K562 (cell line): ENCODE measurements at regions not wholly inside any gene's neighbourhood (a gene's known extent, or its start where the extent isn't known, plus 50 kb on each side); places are given as distances from the start of the nearest gene placed in this dataset.

Experiments
- ATAC-seq: fragments of 200-7000 bp; cut with Tn5 transposase; 3 replicates; pipeline ENCODE4 v1.9.1; 2020; ENCODE audit warnings: moderate library complexity
- BruUV-seq: library from RNA; stranded (reverse); fragments of 400-500 nt; replicated peaks from 2 replicates; lab custom pipeline; 2021; lab: Mats Ljungman, UMichigan
- CTCF ChIA-PET: fragments of 300-600 bp; formaldehyde crosslinking; extraction: SDS; loops from one replicate; lab custom pipeline; 2021; ENCODE audit warnings: low intra/inter-chr PET ratio; lab: Yijun Ruan, JAX
- POLR2A ChIA-PET: fragments of 300-600, 350-650 bp; sonication (Branson Sonifier 250); formaldehyde crosslinking; extraction: SDS; loops from one replicate; lab custom pipeline; 2021; ENCODE audit warnings: antibody characterized with exemption, inconsistent platforms; lab: Yijun Ruan, JAX
- DNase-seq, 4 experiments: peaks; one replicate each; pipeline versions ENCODE4 v3.0.0 to v3.0.0-alpha.2; 2011 to 2018; ENCODE audit warnings: low spot score in 3 of 4, mixed read lengths in 3 of 4; ENCODE audit errors: extremely low read depth in 1 of 4
- FAIRE-seq: peaks from 2 replicates; lab custom pipeline; 2011; peaks lifted over from hg19 to GRCh38; lab: Jason Lieb, UNC
- H2AFZ ChIP-seq: 2 replicates; pipeline ENCODE4 v1.6.0; 2011; ENCODE audit warnings: low read depth, low read length, control low read depth, inconsistent platforms
- H3K27ac ChIP-seq: fragments of 200-600 bp; 3 replicates; pipeline ENCODE4 v1.8.0; 2011; ENCODE audit warnings: low read depth, mild to moderate bottlenecking, control low read depth, inconsistent platforms, low read length, moderate library complexity, mixed read lengths; ENCODE audit errors: extremely low read depth
- H3K27me3 ChIP-seq, 2 experiments: fragments of 300-600 bp in 1 of 2; 2 replicates in 1 of 2; 3 replicates in 1 of 2; pipeline versions ENCODE4 v1.6.0 to v1.8.0; 2011; ENCODE audit warnings: inconsistent platforms in 2 of 2, low read length in 2 of 2, mild to moderate bottlenecking in 1 of 2, mixed read lengths in 1 of 2, moderate library complexity in 1 of 2; ENCODE audit not compliant: control insufficient read depth in 2 of 2, insufficient read depth in 2 of 2
- H3K36me3 ChIP-seq: fragments of 300-600 bp; 3 replicates; pipeline ENCODE4 v1.8.0; 2011; ENCODE audit warnings: mild to moderate bottlenecking, low read length, inconsistent platforms; ENCODE audit not compliant: control insufficient read depth, insufficient read depth
- H3K4me1 ChIP-seq, 2 experiments: fragments of 200-600 bp in 1 of 2; replicated peaks in 1 of 2; 2 replicates in 1 of 2; 3 replicates in 1 of 2; pipeline versions ENCODE4 v1.5.1 to v1.8.0; 2011; ENCODE audit warnings: inconsistent platforms in 2 of 2, low read length in 2 of 2, mild to moderate bottlenecking in 1 of 2, mixed read lengths in 1 of 2, moderate library complexity in 1 of 2; ENCODE audit not compliant: control insufficient read depth in 2 of 2, insufficient read depth in 2 of 2
- H3K4me2 ChIP-seq: 2 replicates; pipeline ENCODE4 v1.6.1; 2011; ENCODE audit warnings: low read length, control low read depth, inconsistent platforms, mixed read lengths; ENCODE audit not compliant: insufficient read depth
- H3K4me3 ChIP-seq: fragments of 200-600 bp; sonication (generic), shearing (Covaris generic); 2 replicates; pipeline ENCODE4 v1.5.1; 2016; ENCODE audit warnings: control low read depth, inconsistent platforms
- H3K79me2 ChIP-seq: fragments of 200-600 bp; 3 replicates; pipeline ENCODE4 v1.8.0; 2011; ENCODE audit warnings: low read length, inconsistent platforms; ENCODE audit not compliant: control insufficient read depth, insufficient read depth
- H3K9ac ChIP-seq, 2 experiments: 2 replicates each; pipeline versions ENCODE4 v1.6.0 to v1.6.1; 2011; ENCODE audit warnings: low read depth in 2 of 2, low read length in 2 of 2, control low read depth in 1 of 2, inconsistent platforms in 1 of 2, mild to moderate bottlenecking in 1 of 2, mixed read lengths in 1 of 2; ENCODE audit not compliant: insufficient read depth in 1 of 2
- H3K9me1 ChIP-seq: one replicate; pipeline ENCODE4 v1.6.0; 2011; ENCODE audit warnings: inconsistent platforms, mild to moderate bottlenecking, low read length, moderate library complexity; ENCODE audit not compliant: control insufficient read depth, insufficient read depth
- H3K9me3 ChIP-seq: replicated peaks from 2 replicates; pipeline ENCODE4 v1.5.1; 2011; ENCODE audit warnings: low read depth, low read length, inconsistent platforms; ENCODE audit not compliant: control insufficient read depth, insufficient read depth
- H4K20me1 ChIP-seq: replicated peaks from 2 replicates; pipeline ENCODE4 v1.6.1; 2011; ENCODE audit warnings: low read length, inconsistent platforms, mixed read lengths; ENCODE audit not compliant: control insufficient read depth, insufficient read depth
- ATF4 ChIP-seq: fragments of 450-650 bp; formaldehyde crosslinking; IDR thresholded peaks from 2 replicates; pipeline ENCODE4 v1.4.0; 2022; ENCODE audit warnings: mild to moderate bottlenecking, moderate library complexity
- CCAR2 ChIP-seq: fragments of 200-400 bp; formaldehyde crosslinking; IDR thresholded peaks from 2 replicates; pipeline ENCODE4 v1.6.1; 2017; ENCODE audit warnings: mild to moderate bottlenecking, low read depth, low read length
- LCOR ChIP-seq: sonication (generic); formaldehyde crosslinking; IDR thresholded peaks from 2 replicates; pipeline ENCODE4 v1.8.0; 2022; ENCODE audit warnings: mild to moderate bottlenecking, missing genetic modification reagents
- NELFE ChIP-seq: IDR thresholded peaks from 2 replicates; pipeline ENCODE4 v1.6.1; 2011; ENCODE audit warnings: mild to moderate bottlenecking; ENCODE audit not compliant: insufficient read depth, insufficient read length
- POLR2AphosphoS2 ChIP-seq: IDR thresholded peaks from 2 replicates; pipeline ENCODE4 v1.6.1; 2012; ENCODE audit warnings: low read length, improper control_type of control experiment
- STAT6 ChIP-seq: sonication (generic); formaldehyde crosslinking; IDR thresholded peaks from 2 replicates; pipeline ENCODE4 v1.8.1; 2023; ENCODE audit warnings: mild to moderate bottlenecking, missing genetic modification reagents
- ZC3H8 ChIP-seq: fragments of 450-650 bp; IDR thresholded peaks from 2 replicates; pipeline ENCODE4 v1.6.1; 2017
- ZNF146 ChIP-seq: IDR thresholded peaks from one replicate; pipeline ENCODE4 v1.6.1; 2018; ENCODE audit warnings: missing compliant biosample characterization; ENCODE audit not compliant: unreplicated experiment
- ZNF589 ChIP-seq: fragments of 200-800 bp; sonication (Bioruptor generic); IDR thresholded peaks from 2 replicates; pipeline ENCODE4 v1.6.1; 2016; ENCODE audit warnings: low read depth, missing genetic modification characterization, missing compliant biosample characterization
- WGBS: fragments of 100-300 bp; shearing (Covaris generic); methylation state at CpG from one replicate; pipeline ENCODE4 v1.1.6; 2016; ENCODE audit warnings: low coverage, mixed read lengths; ENCODE audit not compliant: insufficient coverage; ENCODE audit errors: missing lambda C conversion rate; 5-methylcytosine and 5-hydroxymethylcytosine counted together
- in situ Hi-C: fragments of 300-500 bp; cut with MboI; formaldehyde crosslinking; loops from 4 replicates; pipeline ENCODE4 v1.15.0; 2018; ENCODE audit warnings: inconsistent platforms, mixed read lengths
- intact Hi-C: fragments of 100-400 bp; cut with micrococcal nuclease; formaldehyde crosslinking; loops from 2 replicates; pipeline ENCODE4 v1.14.2; 2022
- TF ChIP-seq, protein P1 (sequence below): fragments of 450-650 bp; formaldehyde crosslinking; conservative IDR thresholded peaks from 2 replicates; pipeline ENCODE4 v1.4.0; 2022; ENCODE audit warnings: mild to moderate bottlenecking, missing genetic modification characterization

- Histone ChIP-seq H3K4me1 (no peaks in the 10 kb centered on the region), H3K36me3 (no peaks in the 10 kb centered on the region), H3K27ac (no peak overlapping the region), H3K79me2 (no peaks in the 10 kb centered on the region), H4K20me1 (no peaks in the 10 kb centered on the region), H3K27me3 (no peaks in the 10 kb centered on the region), H3K9me3 (no peaks in the 10 kb centered on the region), H3K4me2 (no peak overlapping the region), H2AFZ (no peak overlapping the region), H3K9ac (no peak overlapping the region), H3K4me3 (no peak overlapping the region), H3K9me1 (no peaks in the 10 kb centered on the region)
- intact Hi-C loops (no loop called here), in situ Hi-C loops (no loop called here)
- TF ChIP-seq ZC3H8 (no peak), ZNF589 (CRISPR knock-in tag) (no peak)
- FAIRE-seq (no peak), ATAC-seq (no peak), DNase-seq (no peak)
- POLR2A ChIA-PET = interaction anchor here (1.1 kb wide), 1 partner anchor 288 kb away, joined by 4 read pairs; no protein-coding TSS in a partner anchor
- no TSS peak for BruUV-seq
- CTCF ChIA-PET = no interaction called here
- WGBS = 2% methylated on average over 6 of the region's 6 CpGs
These were observed 106.1 kb downstream of the EFNB1 start for GRCh38 chrX:68934922-68935321.

DNA sequence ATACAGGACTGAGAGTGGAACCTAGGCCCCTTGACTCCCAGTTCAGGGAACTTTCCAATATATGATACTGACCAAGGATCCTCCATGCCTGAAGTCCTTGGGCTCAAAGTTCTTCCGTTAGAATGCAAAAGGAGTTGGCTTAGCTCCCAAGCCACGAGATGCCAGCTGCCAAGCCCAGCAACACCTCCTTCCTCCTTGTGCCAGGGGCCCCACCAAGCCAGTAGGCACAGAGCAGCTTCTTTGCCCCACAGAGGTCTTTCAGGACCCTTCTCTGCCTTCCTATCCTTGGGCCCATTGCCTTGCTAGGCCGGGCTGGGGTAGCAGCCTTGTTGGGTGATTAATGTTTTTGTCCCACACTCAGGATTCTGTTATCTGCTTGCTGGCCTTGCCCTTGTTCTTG is 105.6 kb downstream of the EFNB1 start:
- CTCF ChIA-PET = no interaction called here
- no peak for ATAC-seq
- H3K4me3 ChIP-seq = no peak overlapping the region
- TF ChIP-seq ATF4 (CRISPR knock-in tag) (no peak), ZNF146 (CRISPR knock-in tag) (no peak), POLR2AphosphoS2 (no peak), LCOR (CRISPR knock-in tag) (no peak), NELFE (no peak), CCAR2 (no peak), STAT6 (CRISPR knock-in tag) (no peak)
- TF ChIP-seq, protein P1, sequence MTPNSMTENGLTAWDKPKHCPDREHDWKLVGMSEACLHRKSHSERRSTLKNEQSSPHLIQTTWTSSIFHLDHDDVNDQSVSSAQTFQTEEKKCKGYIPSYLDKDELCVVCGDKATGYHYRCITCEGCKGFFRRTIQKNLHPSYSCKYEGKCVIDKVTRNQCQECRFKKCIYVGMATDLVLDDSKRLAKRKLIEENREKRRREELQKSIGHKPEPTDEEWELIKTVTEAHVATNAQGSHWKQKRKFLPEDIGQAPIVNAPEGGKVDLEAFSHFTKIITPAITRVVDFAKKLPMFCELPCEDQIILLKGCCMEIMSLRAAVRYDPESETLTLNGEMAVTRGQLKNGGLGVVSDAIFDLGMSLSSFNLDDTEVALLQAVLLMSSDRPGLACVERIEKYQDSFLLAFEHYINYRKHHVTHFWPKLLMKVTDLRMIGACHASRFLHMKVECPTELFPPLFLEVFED (CRISPR knock-in tag) = no peak

More for the DNA sequence above, 105.6 kb downstream of the EFNB1 start:
- H3K9me1 ChIP-seq = no peaks in the 10 kb centered on the region
- BruUV-seq = no TSS peak
- H3K9me3 ChIP-seq = no peaks in the 10 kb centered on the region
- no peaks in the 10 kb centered on the region for H4K20me1 ChIP-seq
- in situ Hi-C loops = no loop called here
- no peak overlapping the region for H2AFZ ChIP-seq
- FAIRE-seq = no peak
- H3K27me3 ChIP-seq = 0 out of 5 replicates have a peak, but pooled peaks cover 0 to 3% of the 10 kb centered on the region in 2 experiments
- no peak overlapping the region for H3K27ac ChIP-seq
- DNase-seq = no peak
- intact Hi-C loops = no loop called here
- 4% methylated on average over 3 of the region's 3 CpGs for WGBS
- H3K4me2 ChIP-seq = no peak overlapping the region
- H3K36me3 ChIP-seq = no peaks in the 10 kb centered on the region
- POLR2A ChIA-PET = interaction anchor here (1.1 kb wide), 1 partner anchor 289 kb away, joined by 4 read pairs; no protein-coding TSS in a partner anchor
- H3K9ac ChIP-seq = no peak overlapping the region
- H3K4me1 ChIP-seq = no peaks in the 10 kb centered on the region
- H3K79me2 ChIP-seq = no peaks in the 10 kb centered on the region
